Psoas muscle (tissue), 7 donors: ENCODE measurements at regions not wholly inside any gene's neighbourhood (a gene's known extent, or its start where the extent isn't known, plus 50 kb on each side); places are given as distances from the start of the nearest gene placed in this dataset.

Source experiments
- ATAC-seq, 4 donors: fragments of 200-7000 bp; cut with Tn5 transposase; one replicate each; pipeline ENCODE4 v1.9.1; 2020; ENCODE audit warnings: moderate library complexity in 3 of 4, mild to moderate bottlenecking in 2 of 4
- DNase-seq, 2 donors: peaks; one replicate each; pipeline ENCODE4 v3.0.0-alpha.2; 2020
- H3K27ac ChIP-seq: fragments of 200-600 bp; one replicate; pipeline ENCODE4 v1.8.0; 2022
- H3K27me3 ChIP-seq, 3 donors: fragments of 200-600 bp in 1 of 3; one replicate each; pipeline versions ENCODE4 v1.6.1 to v1.8.0; 2013 to 2022; ENCODE audit warnings: low read length in 2 of 3, mild to moderate bottlenecking in 2 of 3, moderate library complexity in 1 of 3; ENCODE audit not compliant: insufficient read depth in 3 of 3
- H3K36me3 ChIP-seq, 2 donors: fragments of 200-600 bp in 1 of 2; one replicate each; pipeline versions ENCODE4 v1.6.1 to v1.8.0; 2013 to 2022; ENCODE audit warnings: low read depth in 1 of 2, mild to moderate bottlenecking in 1 of 2, moderate library complexity in 1 of 2; ENCODE audit not compliant: insufficient read depth in 1 of 2
- H3K4me1 ChIP-seq: fragments of 200-600 bp; one replicate; pipeline ENCODE4 v1.8.0; 2022
- H3K4me3 ChIP-seq: fragments of 200-600 bp; one replicate; pipeline ENCODE4 v1.8.0; 2022; ENCODE audit warnings: mild to moderate bottlenecking
- H3K9me3 ChIP-seq: fragments of 200-600 bp; one replicate; pipeline ENCODE4 v1.8.0; 2022
- CTCF ChIP-seq: fragments of 200-600 bp; IDR thresholded peaks from one replicate; pipeline ENCODE4 v1.8.0; 2022; ENCODE audit warnings: antibody characterized with exemption
- WGBS, 3 donors: extraction: QIAGEN DNeasy Blood & Tissue Kit; methylation state at CpG; one replicate each; pipeline versions ENCODE4 v1.1.6 to v1.1.7; 2013; 5-methylcytosine and 5-hydroxymethylcytosine counted together
- intact Hi-C, 2 donors: fragments of 100-400 bp; cut with DNase I; formaldehyde crosslinking; loops; one replicate each; pipeline versions ENCODE4 v1.11.0 to v1.14.2; 2022
- donor health status: healthy with polysubstance abuse.
- donor health status: DM: no; HTN: no; CAD: no; lungs with moderate emphysema.
- donor health status: Bipolar disorder and iron deficiency.
- donor health status: healthy.
- donor health status: DM: yes; HTN: yes; CAD: no.
- donor health status: DM: no; HTN: no; CAD: no.
- donor health status: DM: yes; HTN: yes; CAD: no.

- Histone ChIP-seq H3K27me3 (no peaks in the 10 kb centered on the region), H3K27ac (no peak overlapping the region), H3K36me3 (no peaks in the 10 kb centered on the region), H3K9me3 (no peaks in the 10 kb centered on the region), H3K4me1 (no peaks in the 10 kb centered on the region), H3K4me3 (no peak overlapping the region)
- ATAC-seq = no peak
- WGBS, 3 donors = 77 to 97% (median 89%) methylated on average over 3 of the region's 3 CpGs
- no peak for DNase-seq
- TF ChIP-seq CTCF = no peak
- intact Hi-C loops = no loop called here
Observed at GRCh38 chr13:88118952-88119351, 447.8 kb downstream of the SLITRK5 start.

GRCh38 chr13:88124142-88124541 lies 453.0 kb downstream of the SLITRK5 start:
- no peak for ATAC-seq
- Histone ChIP-seq H3K4me1 (no peaks in the 10 kb centered on the region), H3K27me3 (no peaks in the 10 kb centered on the region), H3K27ac (no peak overlapping the region), H3K9me3 (no peaks in the 10 kb centered on the region), H3K4me3 (no peak overlapping the region), H3K36me3 (no peaks in the 10 kb centered on the region)
- no peak for DNase-seq
- intact Hi-C loops = no loop called here
- no peak for TF ChIP-seq CTCF

- intact Hi-C loops = no loop called here
- DNase-seq (no peak), ATAC-seq (no peak)
- Histone ChIP-seq H3K9me3 (no peaks in the 10 kb centered on the region), H3K27ac (no peak overlapping the region), H3K4me1 (no peaks in the 10 kb centered on the region), H3K27me3 (no peaks in the 10 kb centered on the region), H3K36me3 (no peaks in the 10 kb centered on the region), H3K4me3 (no peak overlapping the region)
- TF ChIP-seq CTCF = no peak
- WGBS, 3 donors = 72 to 90% (median 81%) methylated on average over 3 of the region's 3 CpGs
Observed at GRCh38 chr13:88125055-88125454, 453.9 kb downstream of the SLITRK5 start.

- WGBS, 3 donors = 95 to 97% (median 96%) methylated on average over 26 to 27 of the region's 27 CpGs
- H3K4me3 ChIP-seq = no peak overlapping the region
- H3K27ac ChIP-seq = no peak overlapping the region
- intact Hi-C loops = no loop called here
- H3K27me3 ChIP-seq = no peaks in the 10 kb centered on the region
- no peak for TF ChIP-seq CTCF
- ATAC-seq = no peak
- H3K4me1 ChIP-seq = no peaks in the 10 kb centered on the region
- no peak for DNase-seq
- H3K9me3 ChIP-seq = no peaks in the 10 kb centered on the region
- H3K36me3 ChIP-seq = no peaks in the 10 kb centered on the region
Observed at GRCh38 chr13:88136098-88136790, 465.1 kb downstream of the SLITRK5 start.

- 56 to 69% (median 65%) methylated on average over 3 of the region's 3 CpGs for WGBS, 3 donors
- H3K27ac ChIP-seq = no peak overlapping the region
- DNase-seq = no peak
- intact Hi-C loops = no loop called here
- ATAC-seq = no peak
- H3K4me3 ChIP-seq = no peak overlapping the region
- H3K4me1 ChIP-seq = no peaks in the 10 kb centered on the region
- H3K9me3 ChIP-seq = no peaks in the 10 kb centered on the region
- H3K27me3 ChIP-seq = no peaks in the 10 kb centered on the region
- no peak for TF ChIP-seq CTCF
- no peaks in the 10 kb centered on the region for H3K36me3 ChIP-seq
Observed at GRCh38 chr13:88142653-88143052, 471.5 kb downstream of the SLITRK5 start.
